HG02623 (cell line): ENCODE measurements at regions not wholly inside any gene's neighbourhood (a gene's known extent, or its start where the extent isn't known, plus 50 kb on each side); places are given as distances from the start of the nearest gene placed in this dataset.

ENCODE experiments used
- ATAC-seq: cut with Tn5 transposase; IDR thresholded peaks from one replicate; pipeline ENCODE4 v1.9.1; 2021; ENCODE audit warnings: moderate library complexity; ENCODE audit not compliant: unreplicated experiment

GRCh38 chr10:43981232-43981631 is 332.6 kb upstream of the ZNF32 start:
- no peak for ATAC-seq

GRCh38 chr10:43980715-43981114 is 332.0 kb upstream of the ZNF32 start:
- ATAC-seq = no peak

- no peak for ATAC-seq
Measured at GRCh38 chr10:43980313-43980712, 331.6 kb upstream of the ZNF32 start.

GRCh38 chr10:43979551-43979950 is 330.9 kb upstream of the ZNF32 start:
- ATAC-seq = no peak

- no peak for ATAC-seq
Measured at GRCh38 chr10:43978936-43979335, 330.3 kb upstream of the ZNF32 start.

- no peak for ATAC-seq
Measured at GRCh38 chr10:43978091-43978490, 329.4 kb upstream of the ZNF32 start.

GRCh38 chr10:43976292-43976691 is 327.6 kb upstream of the ZNF32 start:
- no peak for ATAC-seq

GRCh38 chr10:43973801-43974200 is 325.1 kb upstream of the ZNF32 start:
- no peak for ATAC-seq

GRCh38 chr10:43972976-43973647 is 324.4 kb upstream of the ZNF32 start:
- ATAC-seq = no peak

- no peak for ATAC-seq
Measured at GRCh38 chr10:43971981-43972380, 323.3 kb upstream of the ZNF32 start.

- no peak for ATAC-seq
Measured at GRCh38 chr10:43971306-43971705, 322.6 kb upstream of the ZNF32 start.

- ATAC-seq = no peak
Measured at GRCh38 chr10:43970717-43971116, 322.0 kb upstream of the ZNF32 start.

GRCh38 chr10:43970018-43970698 is 321.5 kb upstream of the ZNF32 start:
- no peak for ATAC-seq

- no peak for ATAC-seq
Measured at GRCh38 chr10:43969506-43969905, 320.8 kb upstream of the ZNF32 start.

GRCh38 chr10:43968961-43969360 is 320.3 kb upstream of the ZNF32 start:
- no peak for ATAC-seq

- no peak for ATAC-seq
Measured at GRCh38 chr10:43968076-43968475, 319.4 kb upstream of the ZNF32 start.

- ATAC-seq = no peak
Measured at GRCh38 chr10:43966571-43966965, 317.9 kb upstream of the ZNF32 start.

GRCh38 chr10:43965918-43966570 is 317.4 kb upstream of the ZNF32 start:
- ATAC-seq = no peak

GRCh38 chr10:43965033-43965917 is 316.6 kb upstream of the ZNF32 start:
- no peak for ATAC-seq

- ATAC-seq = no peak
Measured at GRCh38 chr10:43964486-43964885, 315.8 kb upstream of the ZNF32 start.

GRCh38 chr10:43963793-43964425 is 315.2 kb upstream of the ZNF32 start:
- ATAC-seq = no peak
